H9 (cell line): ENCODE measurements at regions not wholly inside any gene's neighbourhood (a gene's known extent, or its start where the extent isn't known, plus 50 kb on each side); places are given as distances from the start of the nearest gene placed in this dataset. TPM values are rescaled to one million over a fixed set of nuclear protein-coding genes. Genes with fewer than 3 reads are reported as not detected.
"Not testable (repeated sequence)": the region's sequence is repeated elsewhere in the genome, so short reads cannot be mapped to it uniquely, and the experiment has no call there.

Experiments
- DNase-seq: peaks from one replicate; pipeline ENCODE4 v3.0.0-alpha.2; 2017
- H2AFZ ChIP-seq: one replicate; pipeline ENCODE4 v1.6.1; 2013; ENCODE audit warnings: mild to moderate bottlenecking, low read length, control low read depth, moderate library complexity
- H2AK5ac ChIP-seq: 2 replicates; pipeline ENCODE4 v1.6.1; 2013; ENCODE audit warnings: low read length, control low read depth, mixed read lengths; ENCODE audit not compliant: insufficient read length
- H2BK120ac ChIP-seq: one replicate; pipeline ENCODE4 v1.6.1; 2013; ENCODE audit warnings: low read depth, mild to moderate bottlenecking, low read length, control low read depth, inconsistent platforms; ENCODE audit not compliant: poor library complexity, severe bottlenecking
- H2BK12ac ChIP-seq: 2 replicates; pipeline ENCODE4 v1.6.1; 2013; ENCODE audit warnings: low read length, control low read depth, mixed read lengths, low read depth; ENCODE audit not compliant: insufficient read length
- H2BK15ac ChIP-seq: 2 replicates; pipeline ENCODE4 v1.6.1; 2013; ENCODE audit warnings: low read depth, low read length, control low read depth
- H2BK20ac ChIP-seq: one replicate; pipeline ENCODE4 v1.6.1; 2013; ENCODE audit warnings: low read depth, mild to moderate bottlenecking, low read length, control low read depth, inconsistent platforms; ENCODE audit not compliant: poor library complexity, severe bottlenecking
- H2BK5ac ChIP-seq: 2 replicates; pipeline ENCODE4 v1.6.1; 2013; ENCODE audit warnings: low read length, control low read depth, mixed read lengths; ENCODE audit not compliant: insufficient read length
- H3K14ac ChIP-seq: 2 replicates; pipeline ENCODE4 v1.6.1; 2013; ENCODE audit warnings: low read length, control low read depth; ENCODE audit not compliant: insufficient read depth
- H3K18ac ChIP-seq: 2 replicates; pipeline ENCODE4 v1.6.1; 2013; ENCODE audit warnings: low read depth, mild to moderate bottlenecking, mixed read lengths, low read length, control low read depth; ENCODE audit not compliant: insufficient read length
- H3K23ac ChIP-seq: 2 replicates; pipeline ENCODE4 v1.6.1; 2013; ENCODE audit warnings: low read length, control low read depth, mixed read lengths, low read depth; ENCODE audit not compliant: insufficient read length
- H3K23me2 ChIP-seq: 2 replicates; pipeline ENCODE4 v1.6.1; 2013; ENCODE audit warnings: low read depth, mild to moderate bottlenecking, mixed read lengths, low read length, control low read depth; ENCODE audit not compliant: insufficient read length, poor library complexity, severe bottlenecking
- H3K27ac ChIP-seq: 2 replicates; pipeline ENCODE4 v1.5.1; 2013; ENCODE audit warnings: low read length, control low read depth, mixed read lengths, low read depth; ENCODE audit not compliant: insufficient read length
- H3K27me3 ChIP-seq: 2 replicates; pipeline ENCODE4 v1.6.1; 2013; ENCODE audit warnings: low read length, control low read depth, inconsistent platforms; ENCODE audit not compliant: insufficient read depth
- H3K4ac ChIP-seq: 2 replicates; pipeline ENCODE4 v1.6.1; 2013; ENCODE audit warnings: low read depth, mild to moderate bottlenecking, control low read depth, inconsistent platforms, low read length, moderate library complexity
- H3K4me1 ChIP-seq: 2 replicates; pipeline ENCODE4 v1.6.1; 2013; ENCODE audit warnings: low read length, control low read depth, inconsistent platforms; ENCODE audit not compliant: insufficient read depth
- H3K4me2 ChIP-seq: 2 replicates; pipeline ENCODE4 v1.6.1; 2013; ENCODE audit warnings: low read length, control low read depth, mixed read lengths; ENCODE audit not compliant: insufficient read length, insufficient read depth
- H3K56ac ChIP-seq: 2 replicates; pipeline ENCODE4 v1.6.1; 2013; ENCODE audit warnings: low read depth, mild to moderate bottlenecking, mixed read lengths, low read length, control low read depth; ENCODE audit not compliant: insufficient read length
- H3K79me1 ChIP-seq: 2 replicates; pipeline ENCODE4 v1.6.1; 2013; ENCODE audit warnings: low read depth, mild to moderate bottlenecking, moderate library complexity, low read length, control low read depth, inconsistent platforms; ENCODE audit not compliant: insufficient read depth, poor library complexity, severe bottlenecking
- H3K79me2 ChIP-seq: 2 replicates; pipeline ENCODE4 v1.6.1; 2013; ENCODE audit warnings: low read length, control low read depth, inconsistent platforms; ENCODE audit not compliant: insufficient read depth
- H3K9ac ChIP-seq: 2 replicates; pipeline ENCODE4 v1.6.1; 2013; ENCODE audit warnings: low read length, control low read depth, mixed read lengths; ENCODE audit not compliant: insufficient read length; ENCODE audit errors: extremely low read depth
- H3K9me3 ChIP-seq: one replicate; pipeline ENCODE4 v1.6.1; 2013; ENCODE audit warnings: low read depth, low read length, inconsistent platforms; ENCODE audit not compliant: control insufficient read depth
- H3T11ph ChIP-seq: one replicate; pipeline ENCODE4 v1.6.1; 2013; ENCODE audit warnings: mild to moderate bottlenecking, low read length, control low read depth, inconsistent platforms
- H4K20me1 ChIP-seq: one replicate; pipeline ENCODE4 v1.6.1; 2013; ENCODE audit not compliant: control insufficient read depth, insufficient read length, insufficient read depth
- H4K5ac ChIP-seq: 2 replicates; pipeline ENCODE4 v1.6.1; 2013; ENCODE audit warnings: low read depth, mild to moderate bottlenecking, mixed read lengths, low read length, control low read depth; ENCODE audit not compliant: insufficient read length
- H4K8ac ChIP-seq: replicated peaks from 2 replicates; pipeline ENCODE4 v1.6.1; 2013; ENCODE audit warnings: low read length, control low read depth, mixed read lengths, low read depth; ENCODE audit not compliant: insufficient read length
- H4K91ac ChIP-seq: 2 replicates; pipeline ENCODE4 v1.6.1; 2013; ENCODE audit warnings: low read depth, mild to moderate bottlenecking, moderate library complexity, mixed read lengths, low read length, control low read depth; ENCODE audit not compliant: insufficient read length
- H3K27ac Mint-ChIP-seq, 3 experiments: 2 replicates in 2 of 3; 3 replicates in 1 of 3; pipeline ENCODE4 v1.8.0; 2020 to 2021; ENCODE audit warnings: mixed read lengths in 3 of 3, mild to moderate bottlenecking in 1 of 3, moderate library complexity in 1 of 3
- H3K27me3 Mint-ChIP-seq: 2 replicates; pipeline ENCODE4 v1.8.0; 2021; ENCODE audit warnings: low read depth, mild to moderate bottlenecking, moderate library complexity, mixed read lengths
- H3K36me3 Mint-ChIP-seq, 3 experiments: 2 replicates in 2 of 3; 3 replicates in 1 of 3; pipeline ENCODE4 v1.8.0; 2020 to 2021; ENCODE audit warnings: low read depth in 3 of 3, mixed read lengths in 3 of 3; ENCODE audit not compliant: insufficient read depth in 1 of 3
- H3K4me1 Mint-ChIP-seq, 2 experiments: 2 replicates each; pipeline ENCODE4 v1.8.0; 2020; ENCODE audit warnings: mixed read lengths in 2 of 2
- H3K4me3 Mint-ChIP-seq, 2 experiments: 2 replicates in 1 of 2; 3 replicates in 1 of 2; pipeline ENCODE4 v1.8.0; 2020 to 2021; ENCODE audit warnings: mild to moderate bottlenecking in 2 of 2, mixed read lengths in 2 of 2, moderate library complexity in 1 of 2
- H3K9me3 Mint-ChIP-seq, 2 experiments: 2 replicates in 1 of 2; 3 replicates in 1 of 2; pipeline ENCODE4 v1.8.0; 2020; ENCODE audit warnings: mild to moderate bottlenecking in 2 of 2, mixed read lengths in 2 of 2, moderate library complexity in 1 of 2
- WGBS: extraction: QIAGEN DNeasy Blood & Tissue Kit; methylation state at CpG from one replicate; pipeline ENCODE4 v1.1.7; 2013; ENCODE audit warnings: missing lambda C conversion rate, low lambda C conversion rate, mixed read lengths; ENCODE audit not compliant: insufficient read length; ENCODE audit errors: extremely low coverage; 5-methylcytosine and 5-hydroxymethylcytosine counted together
- microRNA-seq: library from miRNA; unstranded; fragments of <30 nt; microRNA quantifications from one replicate; pipeline ENCODE4, GENCODE V29; 2020; ENCODE audit warnings: borderline microRNAs expressed

GRCh38 chr16:5154006-5154405, 56.4 kb upstream of the EEF2KMT start:
- H3K4me1 ChIP-seq, H2BK15ac ChIP-seq, H3K9me3 ChIP-seq, H3T11ph ChIP-seq, H3K23ac ChIP-seq, H3K9me3 Mint-ChIP-seq, H3K14ac ChIP-seq, H4K20me1 ChIP-seq, H3K27ac ChIP-seq, H3K4me2 ChIP-seq, H3K27me3 ChIP-seq, H3K23me2 ChIP-seq, H2BK5ac ChIP-seq, H3K9ac ChIP-seq, H3K4ac ChIP-seq, H3K79me1 ChIP-seq, H2BK12ac ChIP-seq, H3K27me3 Mint-ChIP-seq, DNase-seq, H4K5ac ChIP-seq, H2BK20ac ChIP-seq, H3K79me2 ChIP-seq, H2BK120ac ChIP-seq, H3K56ac ChIP-seq, H3K4me3 Mint-ChIP-seq, H3K27ac Mint-ChIP-seq, H4K8ac ChIP-seq, H2AK5ac ChIP-seq, H3K18ac ChIP-seq, H3K36me3 Mint-ChIP-seq, H4K91ac ChIP-seq, H2AFZ ChIP-seq: not testable (repeated sequence)
- no CpG with 5 or more reads among the region's 1 CpG for WGBS
- peaks cover 11 to 14% of the 10 kb centered on the region in 2 experiments for H3K4me1 Mint-ChIP-seq

- H4K5ac ChIP-seq, H2BK20ac ChIP-seq, H2BK5ac ChIP-seq, H3K4ac ChIP-seq, H3K9me3 Mint-ChIP-seq, H3K36me3 Mint-ChIP-seq, H3K9ac ChIP-seq, H3K27me3 ChIP-seq, H3K79me2 ChIP-seq, H3K4me1 ChIP-seq, H2AFZ ChIP-seq, H3K27me3 Mint-ChIP-seq, H3T11ph ChIP-seq, DNase-seq, H3K4me2 ChIP-seq, H3K27ac ChIP-seq, H3K14ac ChIP-seq, H4K8ac ChIP-seq, H3K27ac Mint-ChIP-seq, H3K4me3 Mint-ChIP-seq, H2BK120ac ChIP-seq, H3K23me2 ChIP-seq, H4K91ac ChIP-seq, H2BK15ac ChIP-seq, H3K56ac ChIP-seq, H3K79me1 ChIP-seq, H2BK12ac ChIP-seq, H2AK5ac ChIP-seq, H3K18ac ChIP-seq, H3K9me3 ChIP-seq, H3K23ac ChIP-seq, H4K20me1 ChIP-seq: not testable (repeated sequence)
- peaks cover 11 to 14% of the 10 kb centered on the region in 2 experiments for H3K4me1 Mint-ChIP-seq
- no CpG with 5 or more reads among the region's 2 CpGs for WGBS
Observed at GRCh38 chr16:5151409-5151808, 53.8 kb upstream of the EEF2KMT start.

Small RNA genes lying in the stretch of these regions (microRNA-seq; reads per million reads assigned to microRNA genes)
- gene MIR8065, result not detected
